ENCODE measurements at regions not wholly inside any gene's neighbourhood (a gene's known extent, or its start where the extent isn't known, plus 50 kb on each side); places are given as distances from the start of the nearest gene placed in this dataset.

GRCh38 chr10:6889718-6890117 is 309.6 kb upstream of the PRKCQ start (continued):
- TF ChIP-seq EGR1 (conservative IDR thresholded peaks at IDR 0.05) (no peak), NKRF (IDR thresholded peaks at IDR 0.05; ENCODE audit: borderline replicate concordance) (no peak), ZNF316 (IDR thresholded peaks at IDR 0.05) (no peak), MCM3 (IDR thresholded peaks at IDR 0.05) (no peak), RBM17 (IDR thresholded peaks at IDR 0.05; ENCODE audit: borderline replicate concordance, low read depth, low read length) (no peak)

GRCh38 chr10:6888434-6888833 is 308.4 kb upstream of the PRKCQ start:
- no TSS peak for BruUV-seq (replicated peaks)
- POLR2A ChIA-PET = no interaction called here
- Histone ChIP-seq H3K4me1 (replicated peaks in 1 of 2; ENCODE audit: control insufficient read depth in 2 of 2, insufficient read depth in 2 of 2, low read length in 2 of 2) (no peaks in the 10 kb centered on the region), H2AFZ (ENCODE audit: low read depth, low read length) (no peak overlapping the region), H3K79me2 (ENCODE audit: control insufficient read depth, insufficient read depth, low read length) (no peaks in the 10 kb centered on the region), H3K27ac (ENCODE audit: extremely low read depth, low read depth, low read length) (no peak overlapping the region), H3K27me3 (ENCODE audit: control insufficient read depth in 2 of 2, insufficient read depth in 2 of 2, low read length in 2 of 2) (peaks cover 6 to 17% of the 10 kb centered on the region in 2 experiments; a peak in 4 of 5 replicates), H3K36me3 (ENCODE audit: control insufficient read depth, insufficient read depth, low read length) (no peaks in the 10 kb centered on the region), H3K9me1 (ENCODE audit: control insufficient read depth, insufficient read depth, low read length) (no peaks in the 10 kb centered on the region), H3K4me3 (no peak overlapping the region), H3K9me3 (replicated peaks; ENCODE audit: control insufficient read depth, insufficient read depth, low read depth, low read length) (no peaks in the 10 kb centered on the region), H3K9ac (ENCODE audit: insufficient read depth in 1 of 2, low read depth in 2 of 2, low read length in 2 of 2) (no peak overlapping the region), H3K4me2 (ENCODE audit: insufficient read depth, low read length) (no peak overlapping the region), H4K20me1 (replicated peaks; ENCODE audit: control insufficient read depth, insufficient read depth, low read length) (no peaks in the 10 kb centered on the region)
- DNase-seq (ENCODE audit: extremely low read depth in 1 of 4, low spot score in 3 of 4) = no peak
- TF ChIP-seq E2F4 (CRISPR knock-in tag; IDR thresholded peaks at IDR 0.05; ENCODE audit: low read depth) (no peak), TEAD1 (CRISPR knock-in tag; IDR thresholded peaks at IDR 0.05) (no peak), ESRRA (IDR thresholded peaks at IDR 0.05; ENCODE audit: borderline replicate concordance, low read depth) (no peak), ZNF398 (CRISPR knock-in tag; IDR thresholded peaks at IDR 0.05) (no peak), ARID1B (IDR thresholded peaks at IDR 0.05) (no peak), IRF1 (CRISPR knock-in tag; IDR thresholded peaks at IDR 0.05; ENCODE audit: borderline replicate concordance) (no peak)
- CTCF ChIA-PET (ENCODE audit: low intra/inter-chr PET ratio) = no interaction called here
- no peak for ATAC-seq
- WGBS (ENCODE audit: insufficient coverage, low coverage, missing lambda C conversion rate) = 6% methylated on average over 2 of the region's 2 CpGs
- intact Hi-C loops (cut with micrococcal nuclease) (no loop called here), in situ Hi-C loops (cut with MboI) (no loop called here)
- FAIRE-seq = no peak
